Smooth muscle cell (in vitro differentiated cells): ENCODE measurements at regions not wholly inside any gene's neighbourhood (a gene's known extent, or its start where the extent isn't known, plus 50 kb on each side); places are given as distances from the start of the nearest gene placed in this dataset.
"Not testable (repeated sequence)": the region's sequence is repeated elsewhere in the genome, so short reads cannot be mapped to it uniquely, and the experiment has no call there.

Experiments
- DNase-seq: peaks from one replicate; lab custom pipeline; 2025; ENCODE audit not compliant: unreplicated experiment; lab: John Stamatoyannopoulos, UW
- H2AFZ ChIP-seq: fragments of 200-600 bp; sonication (generic); 2 replicates; pipeline ENCODE4 v1.6.0; 2016; ENCODE audit warnings: antibody characterized with exemption, low read depth, mild to moderate bottlenecking
- H3F3A ChIP-seq: fragments of 200-600 bp; sonication (generic); 2 replicates; pipeline ENCODE4 v1.6.0; 2017; ENCODE audit warnings: antibody characterized with exemption, low read depth
- H3K27ac ChIP-seq: fragments of 200-600 bp; sonication (generic); 2 replicates; pipeline ENCODE4 v1.5.1; 2016; ENCODE audit warnings: low read depth, mild to moderate bottlenecking
- H3K27me3 ChIP-seq: fragments of 200-600 bp; sonication (generic); 2 replicates; pipeline ENCODE4 v1.6.1; 2016; ENCODE audit warnings: low read depth, mild to moderate bottlenecking
- H3K36me3 ChIP-seq: fragments of 200-600 bp; sonication (generic); 2 replicates; pipeline ENCODE4 v1.5.1; 2016; ENCODE audit warnings: low read depth
- H3K4me1 ChIP-seq: fragments of 200-600 bp; sonication (generic); 2 replicates; pipeline ENCODE4 v1.5.1; 2016; ENCODE audit warnings: low read depth
- H3K4me2 ChIP-seq: fragments of 200-600 bp; sonication (generic); 2 replicates; pipeline ENCODE4 v1.6.0; 2016; ENCODE audit warnings: mild to moderate bottlenecking
- H3K4me3 ChIP-seq: fragments of 200-600 bp; sonication (generic); 2 replicates; pipeline ENCODE4 v1.5.1; 2016; ENCODE audit warnings: mild to moderate bottlenecking
- H3K79me2 ChIP-seq: fragments of 200-600 bp; sonication (generic); 2 replicates; pipeline ENCODE4 v1.6.0; 2016; ENCODE audit warnings: low read depth, mild to moderate bottlenecking
- H3K9ac ChIP-seq: fragments of 200-600 bp; sonication (generic); 2 replicates; pipeline ENCODE4 v1.6.0; 2016; ENCODE audit warnings: low read depth
- H3K9me3 ChIP-seq: fragments of 200-600 bp; sonication (generic); replicated peaks from 2 replicates; pipeline ENCODE4 v1.5.1; 2016; ENCODE audit warnings: low read depth
- H4K20me1 ChIP-seq: fragments of 200-600 bp; sonication (generic); 2 replicates; pipeline ENCODE4 v1.6.0; 2016; ENCODE audit warnings: low read depth
- WGBS: methylation state at CpG from one replicate; pipeline ENCODE4 v1.1.7; 2016; ENCODE audit warnings: low lambda C conversion rate; 5-methylcytosine and 5-hydroxymethylcytosine counted together
- TF ChIP-seq, protein P1 (sequence below): fragments of 200-600 bp; sonication (generic); IDR thresholded peaks from 2 replicates; pipeline ENCODE4 v1.5.1; 2017; ENCODE audit warnings: borderline replicate concordance, mild to moderate bottlenecking, antibody characterized with exemption; ENCODE audit not compliant: insufficient read depth, poor library complexity, severe bottlenecking

DNA sequence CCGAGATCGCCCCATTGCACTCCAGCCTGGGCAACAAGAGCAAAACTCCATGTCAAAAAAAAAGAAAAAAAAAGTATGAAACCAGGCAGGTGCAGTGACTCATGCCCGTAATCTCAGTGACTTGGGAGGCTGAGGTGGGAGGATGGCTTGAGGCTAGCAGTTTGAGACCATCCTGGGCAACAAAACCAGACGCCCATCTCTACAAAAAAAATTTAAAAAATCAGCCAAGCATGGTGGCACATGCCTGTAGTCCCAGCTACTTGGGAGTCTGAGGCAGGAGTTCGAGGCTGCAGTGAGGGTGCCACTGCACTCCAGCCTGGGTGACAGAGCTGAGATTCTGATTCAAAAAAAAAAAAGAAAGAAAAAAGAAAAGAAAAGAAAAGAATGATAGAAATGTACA, 277.8 kb downstream of the MYCN start:
- no peaks in the 10 kb centered on the region for H4K20me1 ChIP-seq
- H3K4me3 ChIP-seq, result no peak overlapping the region
- H3K79me2 ChIP-seq, result no peaks in the 10 kb centered on the region
- no peaks in the 10 kb centered on the region for H3K36me3 ChIP-seq
- DNase-seq, result no peak
- H2AFZ ChIP-seq, result no peak overlapping the region
- TF ChIP-seq, protein P1, sequence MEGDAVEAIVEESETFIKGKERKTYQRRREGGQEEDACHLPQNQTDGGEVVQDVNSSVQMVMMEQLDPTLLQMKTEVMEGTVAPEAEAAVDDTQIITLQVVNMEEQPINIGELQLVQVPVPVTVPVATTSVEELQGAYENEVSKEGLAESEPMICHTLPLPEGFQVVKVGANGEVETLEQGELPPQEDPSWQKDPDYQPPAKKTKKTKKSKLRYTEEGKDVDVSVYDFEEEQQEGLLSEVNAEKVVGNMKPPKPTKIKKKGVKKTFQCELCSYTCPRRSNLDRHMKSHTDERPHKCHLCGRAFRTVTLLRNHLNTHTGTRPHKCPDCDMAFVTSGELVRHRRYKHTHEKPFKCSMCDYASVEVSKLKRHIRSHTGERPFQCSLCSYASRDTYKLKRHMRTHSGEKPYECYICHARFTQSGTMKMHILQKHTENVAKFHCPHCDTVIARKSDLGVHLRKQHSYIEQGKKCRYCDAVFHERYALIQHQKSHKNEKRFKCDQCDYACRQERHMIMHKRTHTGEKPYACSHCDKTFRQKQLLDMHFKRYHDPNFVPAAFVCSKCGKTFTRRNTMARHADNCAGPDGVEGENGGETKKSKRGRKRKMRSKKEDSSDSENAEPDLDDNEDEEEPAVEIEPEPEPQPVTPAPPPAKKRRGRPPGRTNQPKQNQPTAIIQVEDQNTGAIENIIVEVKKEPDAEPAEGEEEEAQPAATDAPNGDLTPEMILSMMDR, result no peak
- 86% methylated on average over 5 of the region's 5 CpGs for WGBS
- H3K9ac ChIP-seq, result no peak overlapping the region
- H3K27me3 ChIP-seq, result no peaks in the 10 kb centered on the region
- H3K4me2 ChIP-seq, result no peak overlapping the region
- no peaks in the 10 kb centered on the region for H3K9me3 ChIP-seq
- H3K4me1 ChIP-seq, result peaks cover 10% of the 10 kb centered on the region
- H3K27ac ChIP-seq, result no peak overlapping the region
- no peaks in the 10 kb centered on the region for H3F3A ChIP-seq

DNA sequence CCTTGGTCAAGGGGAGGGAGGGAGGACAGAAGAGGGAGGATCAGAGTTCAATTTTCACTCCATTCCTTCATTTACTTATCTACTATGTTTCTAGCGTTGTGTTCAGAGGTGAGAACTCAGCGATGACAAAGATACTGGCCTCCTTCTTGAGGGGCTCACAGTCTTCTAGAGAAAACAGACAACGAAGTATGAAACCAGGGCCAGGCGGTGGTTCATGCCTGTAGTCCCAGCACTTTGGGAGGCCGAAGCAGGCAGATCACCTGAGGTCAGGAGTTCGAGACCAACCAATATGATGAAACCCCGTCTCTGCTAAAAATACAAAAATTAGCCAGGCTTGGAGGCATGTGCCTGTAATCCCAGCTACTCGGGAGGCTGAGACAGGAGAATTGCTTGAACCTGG, 277.4 kb downstream of the MYCN start:
- H2AFZ ChIP-seq, H4K20me1 ChIP-seq, DNase-seq, H3K36me3 ChIP-seq, H3K4me2 ChIP-seq, H3K79me2 ChIP-seq, H3K27ac ChIP-seq, H3K4me3 ChIP-seq, H3K4me1 ChIP-seq, H3F3A ChIP-seq, H3K9ac ChIP-seq, H3K9me3 ChIP-seq, H3K27me3 ChIP-seq: not testable (repeated sequence)
- 95% methylated on average over 8 of the region's 8 CpGs for WGBS

DNA sequence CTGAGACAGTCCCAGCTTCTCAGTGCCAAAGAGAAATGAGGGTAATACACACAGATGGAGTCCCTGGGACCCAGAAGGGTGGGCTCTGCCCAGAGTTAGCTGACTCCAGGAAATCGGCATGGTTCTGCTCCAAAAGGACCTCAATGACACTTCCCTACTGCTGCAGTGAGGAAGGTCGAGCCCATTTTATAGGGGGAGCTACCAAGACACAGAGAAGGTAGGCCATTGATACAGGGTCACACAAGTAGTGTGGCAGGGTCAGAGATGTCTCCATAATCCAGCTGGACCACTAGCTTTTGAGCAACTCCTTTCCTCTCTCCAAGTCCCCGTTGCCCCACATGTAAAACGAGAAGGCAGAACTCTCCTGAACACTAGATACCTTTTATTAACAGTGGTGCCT, 276.9 kb downstream of the MYCN start:
- no peaks in the 10 kb centered on the region for H3K9me3 ChIP-seq
- H3K4me2 ChIP-seq, result no peak overlapping the region
- 93% methylated on average over 4 of the region's 4 CpGs for WGBS
- no peaks in the 10 kb centered on the region for H3K27me3 ChIP-seq
- no peaks in the 10 kb centered on the region for H4K20me1 ChIP-seq
- DNase-seq, result no peak
- no peak overlapping the region for H3K27ac ChIP-seq
- peaks cover 6% of the 10 kb centered on the region for H3K4me1 ChIP-seq
- no peaks in the 10 kb centered on the region for H3K36me3 ChIP-seq
- no peak overlapping the region for H3K4me3 ChIP-seq
- no peak overlapping the region for H3K9ac ChIP-seq
- no peaks in the 10 kb centered on the region for H3K79me2 ChIP-seq
- H2AFZ ChIP-seq, result no peak overlapping the region
- no peaks in the 10 kb centered on the region for H3F3A ChIP-seq
- TF ChIP-seq, protein P1, result no peak

DNA sequence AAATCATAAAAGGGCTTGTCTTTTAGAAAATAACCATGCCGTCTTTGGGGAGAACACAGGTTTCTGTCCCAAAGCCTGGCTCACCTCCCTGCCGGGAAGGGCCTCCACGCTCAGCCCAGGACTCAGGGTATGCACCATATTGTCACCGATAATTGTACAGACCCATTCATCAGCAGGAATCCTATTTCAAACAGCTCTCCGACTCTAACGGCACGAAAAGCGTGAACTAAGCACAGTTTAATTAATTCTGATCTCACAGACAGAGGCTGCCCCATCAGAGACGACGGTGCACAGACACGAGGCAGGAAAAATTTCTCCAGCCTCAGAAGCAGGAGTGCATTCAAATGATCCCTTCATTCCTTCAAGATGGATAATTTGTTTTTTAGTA, 276.2 kb downstream of the MYCN start:
- no peaks in the 10 kb centered on the region for H3K27me3 ChIP-seq
- H3K9me3 ChIP-seq, result no peaks in the 10 kb centered on the region
- no peak overlapping the region for H2AFZ ChIP-seq
- H3K36me3 ChIP-seq, result no peaks in the 10 kb centered on the region
- H3K4me1 ChIP-seq, result peaks cover 6% of the 10 kb centered on the region
- TF ChIP-seq, protein P1, result no peak
- H3K4me2 ChIP-seq, result no peak overlapping the region
- WGBS, result 92% methylated on average over 11 of the region's 11 CpGs
- no peak overlapping the region for H3K4me3 ChIP-seq
- no peak for DNase-seq
- H3F3A ChIP-seq, result no peaks in the 10 kb centered on the region
- no peaks in the 10 kb centered on the region for H4K20me1 ChIP-seq
- no peak overlapping the region for H3K9ac ChIP-seq
- H3K27ac ChIP-seq, result no peak overlapping the region
- no peaks in the 10 kb centered on the region for H3K79me2 ChIP-seq
